Caco-2 (cell line): ENCODE measurements at regions not wholly inside any gene's neighbourhood (a gene's known extent, or its start where the extent isn't known, plus 50 kb on each side); places are given as distances from the start of the nearest gene placed in this dataset.

ENCODE experiments used
- BruUV-seq: library from RNA; stranded (reverse); fragments of 400-500 nt; replicated peaks from 2 replicates; lab custom pipeline; 2021; lab: Mats Ljungman, UMichigan
- CTCF ChIA-PET: fragments of 300-600 bp; sonication (Branson Sonifier 250); formaldehyde crosslinking; loops from one replicate; lab custom pipeline; 2022; ENCODE audit warnings: antibody characterized with exemption; lab: Charles Lee
- POLR2A ChIA-PET: fragments of 300-600 bp; sonication (Branson Sonifier 250); formaldehyde crosslinking; loops from one replicate; lab custom pipeline; 2022; ENCODE audit warnings: antibody characterized with exemption; lab: Charles Lee
- DNase-seq, 2 experiments: peaks; one replicate each; pipeline versions ENCODE4 v3.0.0 to v3.0.0-alpha.2; 2020 to 2022
- H3K27me3 ChIP-seq: replicated peaks from 2 replicates; pipeline ENCODE4 v1.6.0; 2011; ENCODE audit warnings: low read length; ENCODE audit not compliant: control insufficient read depth, insufficient read depth
- H3K36me3 ChIP-seq: 2 replicates; pipeline ENCODE4 v1.5.1; 2011; ENCODE audit warnings: low read length; ENCODE audit not compliant: control insufficient read depth, insufficient read depth
- H3K4me1 ChIP-seq: fragments of 250-450 bp; sonication (Bioruptor Pico); 2 replicates; pipeline ENCODE4 v1.5.1; 2020; ENCODE audit warnings: mild to moderate bottlenecking
- H3K4me3 ChIP-seq: 2 replicates; pipeline ENCODE4 v1.5.1; 2011; ENCODE audit warnings: low read depth, mild to moderate bottlenecking, control low read depth, low read length
- H3K9me3 ChIP-seq: fragments of 250-450 bp; sonication (Bioruptor Pico); 2 replicates; pipeline ENCODE4 v1.5.1; 2020; ENCODE audit warnings: mild to moderate bottlenecking, moderate library complexity
- H3K27ac Mint-ChIP-seq: one replicate; pipeline ENCODE4 v1.8.0; 2022; ENCODE audit warnings: mixed read lengths; ENCODE audit not compliant: unreplicated experiment
- H3K27me3 Mint-ChIP-seq: one replicate; pipeline ENCODE4 v1.8.0; 2022; ENCODE audit warnings: mixed read lengths; ENCODE audit not compliant: insufficient read depth, unreplicated experiment
- H3K36me3 Mint-ChIP-seq: one replicate; pipeline ENCODE4 v1.8.0; 2022; ENCODE audit warnings: mild to moderate bottlenecking, mixed read lengths; ENCODE audit not compliant: insufficient read depth, unreplicated experiment
- H3K4me1 Mint-ChIP-seq: one replicate; pipeline ENCODE4 v1.8.0; 2022; ENCODE audit warnings: low read depth, mixed read lengths; ENCODE audit not compliant: unreplicated experiment
- H3K4me3 Mint-ChIP-seq: one replicate; pipeline ENCODE4 v1.8.0; 2022; ENCODE audit warnings: mild to moderate bottlenecking, moderate library complexity, mixed read lengths; ENCODE audit not compliant: unreplicated experiment
- H3K9me3 Mint-ChIP-seq: one replicate; pipeline ENCODE4 v1.8.0; 2022; ENCODE audit warnings: mixed read lengths; ENCODE audit not compliant: unreplicated experiment
- intact Hi-C: fragments of 100-400 bp; cut with micrococcal nuclease; formaldehyde crosslinking; loops from one replicate; pipeline ENCODE4 v1.10.0; 2022; ENCODE audit not compliant: unreplicated experiment
- TF ChIP-seq, protein P1 (sequence below), 2 experiments: fragments of 200-600 bp in 1 of 2; IDR thresholded peaks; 1 replicate in 1 of 2; 2 replicates in 1 of 2; pipeline versions ENCODE4 v1.5.1 to v1.8.0; 2011 to 2022; ENCODE audit warnings: antibody characterized with exemption in 1 of 2, control low read depth in 1 of 2, inconsistent platforms in 1 of 2, low read depth in 1 of 2, low read length in 1 of 2, mild to moderate bottlenecking in 1 of 2, moderate library complexity in 1 of 2; ENCODE audit not compliant: insufficient read depth in 1 of 2, severe bottlenecking in 1 of 2, unreplicated experiment in 1 of 2

- TF ChIP-seq, protein P1, sequence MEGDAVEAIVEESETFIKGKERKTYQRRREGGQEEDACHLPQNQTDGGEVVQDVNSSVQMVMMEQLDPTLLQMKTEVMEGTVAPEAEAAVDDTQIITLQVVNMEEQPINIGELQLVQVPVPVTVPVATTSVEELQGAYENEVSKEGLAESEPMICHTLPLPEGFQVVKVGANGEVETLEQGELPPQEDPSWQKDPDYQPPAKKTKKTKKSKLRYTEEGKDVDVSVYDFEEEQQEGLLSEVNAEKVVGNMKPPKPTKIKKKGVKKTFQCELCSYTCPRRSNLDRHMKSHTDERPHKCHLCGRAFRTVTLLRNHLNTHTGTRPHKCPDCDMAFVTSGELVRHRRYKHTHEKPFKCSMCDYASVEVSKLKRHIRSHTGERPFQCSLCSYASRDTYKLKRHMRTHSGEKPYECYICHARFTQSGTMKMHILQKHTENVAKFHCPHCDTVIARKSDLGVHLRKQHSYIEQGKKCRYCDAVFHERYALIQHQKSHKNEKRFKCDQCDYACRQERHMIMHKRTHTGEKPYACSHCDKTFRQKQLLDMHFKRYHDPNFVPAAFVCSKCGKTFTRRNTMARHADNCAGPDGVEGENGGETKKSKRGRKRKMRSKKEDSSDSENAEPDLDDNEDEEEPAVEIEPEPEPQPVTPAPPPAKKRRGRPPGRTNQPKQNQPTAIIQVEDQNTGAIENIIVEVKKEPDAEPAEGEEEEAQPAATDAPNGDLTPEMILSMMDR (IDR thresholded peaks at IDR 0.05; ENCODE audit: insufficient read depth in 1 of 2, low read depth in 1 of 2, low read length in 1 of 2, severe bottlenecking in 1 of 2, unreplicated experiment in 1 of 2) = no peak
- no peaks in the 10 kb centered on the region for H3K27me3 ChIP-seq
- no TSS peak for BruUV-seq
- H3K9me3 Mint-ChIP-seq = no peaks in the 10 kb centered on the region
- H3K36me3 Mint-ChIP-seq = no peaks in the 10 kb centered on the region
- POLR2A ChIA-PET = no interaction called here
- H3K4me1 ChIP-seq = no peaks in the 10 kb centered on the region
- intact Hi-C loops = no loop called here
- DNase-seq = peak in 1 of 2 experiments; percentile 30
- H3K36me3 ChIP-seq = no peaks in the 10 kb centered on the region
- no peaks in the 10 kb centered on the region for H3K9me3 ChIP-seq
- peaks cover 6% of the 10 kb centered on the region for H3K4me1 Mint-ChIP-seq
- no peaks in the 10 kb centered on the region for H3K27me3 Mint-ChIP-seq
- CTCF ChIA-PET = no interaction called here
- H3K27ac Mint-ChIP-seq = no peak overlapping the region
- no peak overlapping the region for H3K4me3 Mint-ChIP-seq
- no peak overlapping the region for H3K4me3 ChIP-seq
Observed at GRCh38 chr7:66500087-66500486, 128.6 kb upstream of the KCTD7 start.

GRCh38 chr7:66502230-66503035 is 126.2 kb upstream of the KCTD7 start:
- TF ChIP-seq, protein P1 (IDR thresholded peaks at IDR 0.05; ENCODE audit: insufficient read depth in 1 of 2, low read depth in 1 of 2, low read length in 1 of 2, severe bottlenecking in 1 of 2, unreplicated experiment in 1 of 2) = peak in 1 of 2 experiments; percentile 33
- H3K9me3 Mint-ChIP-seq = no peaks in the 10 kb centered on the region
- Histone ChIP-seq H3K4me3 (no peak overlapping the region), H3K36me3 (no peaks in the 10 kb centered on the region), H3K9me3 (no peaks in the 10 kb centered on the region), H3K27me3 (no peaks in the 10 kb centered on the region), H3K4me1 (no peaks in the 10 kb centered on the region)
- peaks cover 6% of the 10 kb centered on the region for H3K4me1 Mint-ChIP-seq
- H3K4me3 Mint-ChIP-seq = no peak overlapping the region
- intact Hi-C loops = no loop called here
- H3K27me3 Mint-ChIP-seq = no peaks in the 10 kb centered on the region
- H3K27ac Mint-ChIP-seq = no peak overlapping the region
- H3K36me3 Mint-ChIP-seq = no peaks in the 10 kb centered on the region
- ChIA-PET CTCF (no interaction called here), POLR2A (no interaction called here)
- no peak for DNase-seq
- no TSS peak for BruUV-seq

DNA sequence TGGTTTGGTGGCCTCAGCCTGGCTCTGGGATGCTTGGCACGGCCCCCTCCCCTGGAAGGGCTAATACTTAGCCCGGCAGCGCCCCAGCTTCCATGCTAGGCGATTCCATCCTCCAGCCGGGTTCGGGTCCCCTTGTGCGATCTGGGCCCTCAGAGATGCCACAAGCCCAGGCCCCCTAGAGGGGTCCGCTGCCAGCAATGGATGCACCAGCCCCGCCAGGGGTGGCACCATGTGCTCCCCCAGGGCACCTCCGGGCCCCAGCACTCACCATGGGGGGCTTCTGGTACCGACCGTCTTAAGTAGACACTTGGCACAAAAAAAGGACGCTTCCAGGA is 125.7 kb upstream of the KCTD7 start:
- Mint-ChIP-seq H3K9me3 (no peaks in the 10 kb centered on the region), H3K4me1 (peaks cover 6% of the 10 kb centered on the region), H3K27me3 (no peaks in the 10 kb centered on the region), H3K4me3 (no peak overlapping the region), H3K27ac (no peak overlapping the region), H3K36me3 (no peaks in the 10 kb centered on the region)
- Histone ChIP-seq H3K9me3 (no peaks in the 10 kb centered on the region), H3K27me3 (no peaks in the 10 kb centered on the region), H3K36me3 (no peaks in the 10 kb centered on the region), H3K4me1 (no peaks in the 10 kb centered on the region), H3K4me3 (no peak overlapping the region)
- POLR2A ChIA-PET = no interaction called here
- no TSS peak for BruUV-seq
- TF ChIP-seq, protein P1 (IDR thresholded peaks at IDR 0.05; ENCODE audit: insufficient read depth in 1 of 2, low read depth in 1 of 2, low read length in 1 of 2, severe bottlenecking in 1 of 2, unreplicated experiment in 1 of 2) = no peak
- intact Hi-C loops = no loop called here
- DNase-seq = no peak
- CTCF ChIA-PET = no interaction called here
